NCI-H1436 (cell line): ENCODE measurements at regions not wholly inside any gene's neighbourhood (a gene's known extent, or its start where the extent isn't known, plus 50 kb on each side); places are given as distances from the start of the nearest gene placed in this dataset.
"Not testable (repeated sequence)": the region's sequence is repeated elsewhere in the genome, so short reads cannot be mapped to it uniquely, and the experiment has no call there.

ENCODE experiments used
- DNase-seq: peaks from one replicate; lab custom pipeline; 2025; lab: John Stamatoyannopoulos, UW

DNA sequence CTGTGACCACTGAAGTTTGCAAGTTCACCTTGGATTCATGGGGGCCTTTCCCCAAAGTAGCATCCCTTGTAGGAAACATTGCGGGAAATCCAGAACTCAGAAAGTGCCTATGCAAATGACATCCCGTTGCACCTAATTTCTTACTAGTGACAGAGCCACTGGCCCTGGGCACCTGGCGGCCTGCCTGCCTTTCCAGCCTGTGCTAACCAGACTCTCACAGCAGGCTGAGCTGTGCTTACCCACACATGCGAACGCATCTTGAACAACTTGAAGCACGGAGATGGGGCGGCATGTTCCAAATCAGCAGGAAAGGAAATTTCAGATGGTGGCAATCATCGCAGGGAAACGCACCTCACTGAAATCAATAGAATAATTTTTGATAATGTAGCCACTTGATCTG lies 405.8 kb downstream of the TMEM182 start:
- no peak for DNase-seq

DNA sequence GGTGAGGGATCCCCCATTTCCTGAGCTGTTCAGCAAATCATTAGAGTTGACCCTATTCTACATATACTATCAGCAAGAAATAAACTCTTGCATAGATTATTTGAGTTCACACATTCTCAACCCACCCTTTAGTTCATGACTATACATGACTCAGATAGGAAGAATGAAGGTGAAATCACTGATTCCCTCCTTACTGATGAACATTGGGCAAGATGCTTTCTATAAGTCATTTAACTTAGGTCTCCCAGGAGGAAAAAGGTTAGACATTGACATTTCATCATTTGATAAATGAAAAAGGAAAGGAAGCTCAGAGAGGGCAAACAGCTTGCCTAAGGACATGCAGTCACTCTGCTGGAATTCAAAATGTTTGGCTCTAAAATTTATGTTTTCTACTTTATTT lies 408.0 kb downstream of the TMEM182 start:
- no peak for DNase-seq

DNA sequence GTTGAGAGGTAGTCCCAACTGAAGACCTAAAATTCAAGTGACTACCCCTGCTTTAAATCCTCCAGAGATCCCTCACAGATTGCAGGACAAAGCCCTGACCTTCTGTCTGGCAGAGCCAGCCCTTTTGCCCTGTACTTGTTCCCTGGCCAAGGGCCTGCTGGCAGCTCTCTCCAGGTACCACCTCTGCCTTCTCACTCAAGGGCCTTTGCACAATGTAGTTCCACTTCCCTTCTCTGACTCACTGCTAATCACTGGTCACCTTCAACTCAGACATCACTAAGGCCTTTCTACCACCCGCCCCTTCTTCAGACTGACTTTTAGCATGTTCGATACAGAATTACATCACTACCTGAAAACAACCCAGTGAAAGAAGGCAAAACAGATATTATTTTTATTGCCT lies 411.0 kb downstream of the TMEM182 start:
- no peak for DNase-seq

DNA sequence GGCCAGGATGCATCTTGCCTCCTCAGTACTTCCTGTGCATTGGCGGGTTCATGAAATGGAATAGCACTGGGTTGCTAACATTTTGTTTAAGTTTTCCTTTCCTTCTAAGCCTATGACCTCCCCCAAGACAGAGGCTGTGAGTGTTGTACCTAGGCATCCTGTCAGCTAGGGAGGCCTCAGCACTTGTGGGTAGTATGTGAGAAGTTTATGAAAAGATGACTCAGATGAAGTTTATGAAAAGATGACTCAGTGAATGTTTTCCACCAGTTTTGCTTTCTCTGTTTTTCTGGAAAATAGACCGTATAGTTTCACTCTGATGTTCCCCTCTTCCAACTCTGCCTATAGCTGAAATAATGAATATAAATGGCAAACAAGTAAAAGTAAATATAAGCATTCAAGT lies 412.9 kb downstream of the TMEM182 start:
- DNase-seq: no peak

DNA sequence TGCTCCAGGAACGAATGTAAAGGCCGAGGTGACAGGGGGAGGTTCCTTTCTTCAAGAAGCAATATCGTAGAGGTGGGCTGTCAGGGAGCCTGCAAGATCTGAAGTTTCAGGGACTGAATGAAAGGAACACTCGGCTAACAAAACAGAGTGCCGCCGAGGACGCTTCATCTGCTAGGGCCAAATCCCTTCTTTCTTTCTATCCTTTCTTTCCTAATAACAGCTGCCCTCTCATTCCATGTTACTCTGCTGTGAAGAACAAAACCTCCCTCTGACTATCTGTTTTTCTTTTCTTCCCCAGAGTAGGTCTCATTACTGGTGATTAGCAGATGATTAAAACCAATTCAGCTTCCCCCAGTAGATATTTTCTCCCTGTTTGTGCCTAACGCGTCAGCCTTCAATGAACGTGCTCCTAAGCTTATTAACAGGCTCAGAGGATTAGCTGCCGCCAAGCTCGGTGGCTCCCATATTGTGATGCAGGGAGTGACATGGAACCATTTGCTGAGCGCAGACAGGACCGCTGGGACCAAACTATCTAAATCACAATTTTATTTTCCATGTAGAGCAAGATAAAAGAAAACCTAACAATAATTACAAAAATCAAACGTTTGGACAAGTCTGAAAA lies 414.6 kb downstream of the TMEM182 start:
- no peak for DNase-seq

DNA sequence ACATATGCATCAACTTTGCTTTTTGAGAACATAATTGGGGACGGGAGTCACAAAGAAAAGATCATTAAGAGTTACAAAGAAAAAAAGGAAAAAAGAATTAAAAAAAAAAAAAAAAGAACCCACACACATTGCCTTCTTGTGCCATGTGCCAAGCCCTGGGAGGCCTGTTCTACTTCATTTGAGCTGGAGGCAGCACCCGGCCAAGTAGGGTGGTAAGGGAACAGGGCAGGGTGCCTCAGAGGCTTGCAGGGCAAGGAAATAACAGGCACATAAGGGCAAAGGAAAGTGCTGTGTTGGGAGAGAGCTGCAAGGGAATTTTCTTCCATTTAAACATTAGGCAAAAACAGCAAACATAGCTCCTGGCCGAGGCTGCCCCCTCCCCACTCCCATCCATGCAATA lies 418.0 kb downstream of the TMEM182 start:
- DNase-seq: no peak

DNA sequence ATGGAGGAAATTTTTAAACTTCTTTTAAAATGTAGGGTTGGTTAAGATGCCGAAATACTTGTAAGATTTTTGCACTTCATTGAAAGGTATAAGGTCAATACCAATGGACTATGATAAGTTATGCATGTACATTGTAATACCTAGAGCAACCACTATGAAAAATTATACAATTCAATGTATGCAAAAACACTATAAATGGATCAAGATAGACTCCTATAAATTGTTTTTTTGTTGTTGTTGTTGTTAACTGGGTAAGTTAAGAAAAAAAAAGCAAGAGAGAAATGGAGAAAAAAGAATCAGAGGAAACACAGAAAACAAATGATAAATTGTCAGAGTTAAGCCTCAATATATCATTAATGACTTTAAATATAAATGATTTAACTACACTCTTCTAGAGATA lies 421.2 kb downstream of the TMEM182 start:
- DNase-seq: no peak

DNA sequence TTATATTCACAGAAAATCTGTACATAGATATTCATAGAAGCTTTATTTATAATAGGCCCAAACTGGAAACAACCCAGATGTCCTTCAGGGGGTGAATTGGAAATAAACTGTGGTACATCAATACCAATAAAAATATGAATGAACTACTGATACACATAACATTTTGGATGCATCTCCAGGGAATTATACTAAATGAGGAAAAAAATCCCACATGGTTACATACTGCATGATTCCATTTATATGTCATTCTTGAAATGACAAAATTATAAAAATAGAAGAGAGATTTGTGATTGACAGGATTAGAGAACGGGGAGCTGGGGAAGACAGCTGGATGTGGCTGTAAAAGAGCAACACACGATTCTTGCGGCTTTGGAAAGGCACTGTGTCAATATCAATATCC lies 435.0 kb downstream of the TMEM182 start:
- DNase-seq: no peak

DNA sequence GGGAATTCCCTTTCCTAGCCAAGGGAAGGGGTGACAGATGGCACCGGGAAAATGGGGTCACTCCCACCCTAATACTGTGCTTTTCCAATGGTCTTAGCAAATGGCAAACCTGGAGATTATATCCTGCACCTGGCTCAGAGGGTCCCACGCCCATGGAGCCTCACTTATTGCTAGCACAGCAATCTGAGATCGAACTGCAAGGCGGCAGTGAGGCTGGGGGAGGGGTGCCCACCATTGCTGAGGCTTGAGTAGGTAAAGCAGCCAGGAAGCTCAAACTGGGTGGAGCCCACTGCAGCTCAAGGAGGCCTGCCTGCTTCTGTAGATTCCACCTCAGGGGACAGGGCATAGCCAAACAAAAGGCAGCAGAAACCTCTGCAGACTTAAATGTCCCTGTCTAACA lies 438.9 kb downstream of the TMEM182 start:
- DNase-seq: not testable (repeated sequence)

DNA sequence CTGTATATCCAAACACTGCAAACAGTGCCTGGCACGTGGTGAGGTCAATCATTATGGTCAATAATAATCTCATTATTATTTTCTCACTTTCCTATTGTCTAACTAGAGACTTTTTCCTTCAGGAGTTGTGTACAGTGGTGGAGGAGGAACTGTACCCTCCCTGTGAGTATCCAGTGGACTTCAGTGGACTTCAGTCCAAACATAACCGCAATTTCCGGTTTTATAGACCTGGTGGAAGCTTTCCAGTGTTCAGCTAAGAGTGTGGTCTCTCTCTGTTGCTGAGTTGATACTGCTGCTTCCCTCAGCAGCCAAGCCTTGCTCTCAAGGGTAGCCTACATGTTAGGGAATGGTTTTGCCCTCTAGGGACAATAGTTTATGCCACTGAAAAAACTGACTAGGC lies 447.1 kb downstream of the TMEM182 start:
- no peak for DNase-seq

DNA sequence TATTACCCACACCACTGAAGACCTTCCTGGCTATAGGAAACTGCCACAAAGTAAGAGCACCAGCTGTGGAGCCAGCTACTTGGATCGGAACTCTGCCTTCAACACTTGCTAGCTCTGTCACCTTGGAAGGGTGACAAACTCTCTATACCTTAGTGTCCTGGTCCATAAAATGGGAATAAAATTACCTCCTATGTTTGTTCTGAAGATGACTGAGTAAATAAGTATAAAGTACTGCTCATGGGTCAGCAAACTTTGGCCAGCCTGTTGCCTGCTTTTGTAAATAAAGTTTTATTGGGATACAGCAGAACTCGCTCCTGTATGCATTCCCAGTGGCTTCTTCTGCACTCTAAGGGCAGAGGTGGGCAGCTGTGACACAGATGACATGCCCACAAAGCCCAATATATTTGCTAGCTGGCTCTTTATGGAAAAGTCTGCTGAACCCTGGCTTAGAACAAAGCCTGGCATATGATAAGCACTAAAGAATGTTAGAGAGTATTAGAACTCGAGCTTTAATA lies 451.3 kb downstream of the TMEM182 start:
- DNase-seq: no peak

DNA sequence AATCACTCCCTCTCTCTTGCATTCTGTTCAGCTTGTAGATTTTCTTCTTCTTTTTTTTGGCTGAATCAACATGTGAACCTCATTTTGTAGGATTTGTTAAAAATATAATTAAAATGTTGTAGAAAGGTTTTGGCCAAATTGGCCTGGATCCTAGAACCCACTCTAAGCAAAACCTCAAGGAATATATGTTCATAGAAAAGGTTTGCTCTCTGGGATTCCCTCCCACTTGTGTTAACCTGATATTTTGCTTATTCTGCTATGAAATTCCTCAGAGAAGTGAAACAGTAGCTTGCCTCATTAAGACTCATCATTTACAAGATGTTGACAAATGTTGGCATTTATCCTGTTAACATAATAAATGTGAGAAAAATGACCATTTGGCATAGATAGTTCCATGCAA lies 456.7 kb downstream of the TMEM182 start:
- DNase-seq: no peak

DNA sequence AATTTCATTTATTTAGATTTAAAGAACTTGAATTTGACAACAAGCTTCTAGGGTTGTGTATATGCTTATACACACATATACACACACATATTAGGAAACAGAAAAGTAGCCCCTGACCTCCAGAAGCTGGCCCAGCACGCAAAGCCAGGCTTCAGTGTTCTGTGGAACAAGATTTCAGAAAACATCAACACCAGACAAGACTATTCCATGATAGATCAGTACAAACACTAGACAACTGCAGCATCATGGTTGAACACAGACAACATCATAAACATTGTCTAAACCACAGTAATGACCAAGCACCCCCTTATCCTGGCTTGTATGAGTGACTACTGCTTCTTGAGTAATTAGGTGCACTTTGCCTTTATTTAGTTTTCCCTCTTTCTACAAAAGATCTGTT lies 457.6 kb downstream of the TMEM182 start:
- DNase-seq: no peak

DNA sequence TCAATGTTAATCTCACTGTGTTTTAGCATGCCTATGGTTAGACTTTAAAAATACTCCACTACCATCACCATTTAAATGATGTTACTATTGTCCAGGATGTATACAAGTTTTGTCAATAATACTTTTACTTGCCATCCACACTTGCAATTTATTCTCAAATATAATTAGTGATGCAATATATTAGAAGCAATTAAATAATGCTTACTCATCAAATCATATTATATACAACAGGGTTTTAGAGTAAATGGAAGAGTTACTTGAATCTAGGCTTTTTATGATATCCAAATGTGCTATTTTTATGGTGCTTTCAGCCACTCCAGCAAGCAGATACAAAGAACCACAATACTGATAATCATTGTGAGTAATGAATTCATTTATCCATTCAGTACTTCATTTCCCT lies 461.1 kb downstream of the TMEM182 start:
- DNase-seq: no peak

DNA sequence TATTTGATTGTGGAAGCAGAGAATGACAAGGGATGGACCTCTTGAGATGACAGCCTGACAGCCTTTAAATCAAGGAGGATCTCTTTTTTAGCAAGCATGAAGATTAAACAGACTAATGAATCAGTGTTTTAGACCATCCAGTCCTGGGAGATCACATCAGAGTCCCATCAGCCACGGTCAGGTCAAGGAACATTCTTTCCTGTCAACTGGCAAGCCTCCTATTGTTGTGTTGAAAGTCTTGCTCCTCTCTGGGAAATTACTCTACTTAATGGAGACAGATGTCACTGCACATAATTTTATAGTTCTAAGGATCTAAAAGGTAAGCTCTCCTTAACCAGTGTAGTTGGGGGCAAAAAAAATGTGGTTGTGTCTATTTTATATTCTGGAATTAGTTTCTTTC lies 469.0 kb downstream of the TMEM182 start:
- no peak for DNase-seq

DNA sequence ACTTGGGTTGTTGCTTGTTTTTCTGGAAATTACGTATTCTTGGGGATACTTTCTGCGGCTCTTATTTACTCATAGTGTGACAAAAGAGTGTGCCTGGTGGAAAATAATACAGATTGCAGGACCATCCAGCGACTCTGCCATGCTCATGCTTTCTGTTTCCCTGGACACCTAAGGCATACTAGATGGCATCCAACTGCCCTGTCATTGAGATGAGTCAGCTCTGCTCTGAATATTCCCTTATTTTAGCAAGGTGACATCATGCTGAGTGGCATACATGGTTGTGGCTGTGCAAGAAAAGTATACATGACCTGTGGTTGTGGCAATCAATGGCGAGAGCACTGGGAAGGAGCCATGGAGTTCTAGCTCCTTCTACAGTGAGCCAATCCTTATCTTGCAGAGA lies 471.0 kb downstream of the TMEM182 start:
- no peak for DNase-seq

DNA sequence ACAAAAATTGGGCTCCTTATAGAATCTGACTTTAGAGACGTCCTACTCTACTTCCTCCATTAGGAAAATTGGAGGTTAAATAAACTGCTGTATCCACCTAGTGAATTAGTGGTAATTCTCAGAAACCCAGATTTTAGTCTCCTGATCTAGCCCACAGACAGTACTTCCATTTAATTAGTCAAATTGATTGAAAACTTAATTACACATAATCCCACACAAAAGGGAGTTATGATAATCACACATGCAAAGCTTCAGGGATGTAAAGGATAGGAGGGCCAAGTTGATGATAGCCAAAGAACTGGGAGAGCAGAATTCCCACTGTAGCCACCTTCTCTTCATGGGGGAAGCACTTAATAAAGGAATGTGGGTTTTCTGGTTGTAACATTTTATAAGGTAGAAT lies 471.9 kb downstream of the TMEM182 start:
- no peak for DNase-seq

DNA sequence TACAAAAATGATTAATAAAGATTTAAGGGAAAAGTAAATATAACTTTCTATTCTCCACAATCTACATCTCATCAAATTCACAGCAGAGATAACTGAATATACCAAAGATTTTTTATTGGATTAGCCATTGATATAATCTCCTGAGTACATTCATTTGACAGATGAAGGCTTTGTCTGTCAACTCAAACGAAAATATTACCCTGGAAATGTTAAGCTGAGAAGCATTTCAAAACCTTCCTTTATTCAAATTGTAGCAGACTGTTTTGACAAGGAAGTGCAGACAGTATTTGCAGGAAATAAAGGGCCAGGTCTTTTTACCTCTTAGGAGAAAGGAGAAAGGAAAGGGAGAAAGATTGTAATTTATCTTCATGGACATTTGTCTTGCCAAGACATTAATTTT lies 473.5 kb downstream of the TMEM182 start:
- no peak for DNase-seq

DNA sequence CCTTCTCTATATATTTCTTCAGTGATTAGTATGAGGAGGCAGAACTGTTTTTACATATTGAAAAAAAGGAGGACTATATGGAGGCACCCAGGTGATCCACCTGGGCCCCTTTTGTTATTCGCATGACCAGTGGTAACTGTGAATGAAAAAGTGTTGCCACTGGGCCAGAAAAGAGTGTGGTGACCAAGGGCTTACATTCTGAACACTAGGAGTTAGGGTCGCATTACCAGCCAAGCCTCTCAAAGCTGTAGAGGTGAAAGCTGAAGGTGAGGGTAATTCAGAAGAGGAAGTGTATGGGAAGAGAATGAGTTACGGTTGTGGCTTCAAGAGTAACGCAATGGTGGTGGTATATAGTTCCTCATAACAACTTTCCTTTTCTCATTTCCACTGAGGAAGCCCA lies 487.6 kb downstream of the TMEM182 start:
- no peak for DNase-seq

DNA sequence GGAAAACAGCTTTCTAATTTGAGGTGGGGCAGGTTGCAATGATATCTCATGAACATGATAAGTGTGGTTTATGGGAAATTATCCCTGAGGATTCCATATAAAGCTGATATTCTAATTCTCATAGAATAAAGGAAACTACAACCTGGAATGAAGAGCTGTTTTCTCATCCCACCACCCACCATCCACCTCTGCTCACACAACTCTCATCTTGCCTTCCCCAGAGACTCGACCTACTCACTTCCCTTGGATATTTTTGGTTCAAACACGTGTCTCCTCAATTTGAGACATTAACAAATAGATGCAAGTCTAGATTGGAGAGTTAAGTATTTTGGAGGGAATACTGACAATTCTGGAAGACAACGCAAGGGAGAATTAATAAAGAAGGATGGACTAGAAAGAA lies 490.9 kb downstream of the TMEM182 start:
- DNase-seq: no peak

DNA sequence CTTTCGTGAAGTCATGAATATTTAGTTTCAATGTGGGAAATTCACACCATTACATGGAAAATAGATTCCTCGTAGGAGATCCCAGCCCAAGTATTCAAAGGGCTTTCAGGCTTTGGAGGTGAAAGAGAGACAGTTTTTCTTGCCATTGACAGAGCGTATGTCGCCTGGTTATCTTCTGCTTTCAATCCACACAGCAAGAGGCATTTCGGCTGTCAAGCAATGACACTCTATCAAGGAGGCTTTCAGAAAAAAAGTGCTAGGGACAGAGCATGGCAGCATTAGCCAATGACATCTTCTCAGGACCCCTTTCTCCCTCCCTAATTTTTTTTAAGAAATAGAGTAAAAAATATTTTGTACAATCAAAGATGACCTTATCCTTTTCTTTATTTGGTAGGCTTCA lies 492.8 kb downstream of the TMEM182 start:
- no peak for DNase-seq

DNA sequence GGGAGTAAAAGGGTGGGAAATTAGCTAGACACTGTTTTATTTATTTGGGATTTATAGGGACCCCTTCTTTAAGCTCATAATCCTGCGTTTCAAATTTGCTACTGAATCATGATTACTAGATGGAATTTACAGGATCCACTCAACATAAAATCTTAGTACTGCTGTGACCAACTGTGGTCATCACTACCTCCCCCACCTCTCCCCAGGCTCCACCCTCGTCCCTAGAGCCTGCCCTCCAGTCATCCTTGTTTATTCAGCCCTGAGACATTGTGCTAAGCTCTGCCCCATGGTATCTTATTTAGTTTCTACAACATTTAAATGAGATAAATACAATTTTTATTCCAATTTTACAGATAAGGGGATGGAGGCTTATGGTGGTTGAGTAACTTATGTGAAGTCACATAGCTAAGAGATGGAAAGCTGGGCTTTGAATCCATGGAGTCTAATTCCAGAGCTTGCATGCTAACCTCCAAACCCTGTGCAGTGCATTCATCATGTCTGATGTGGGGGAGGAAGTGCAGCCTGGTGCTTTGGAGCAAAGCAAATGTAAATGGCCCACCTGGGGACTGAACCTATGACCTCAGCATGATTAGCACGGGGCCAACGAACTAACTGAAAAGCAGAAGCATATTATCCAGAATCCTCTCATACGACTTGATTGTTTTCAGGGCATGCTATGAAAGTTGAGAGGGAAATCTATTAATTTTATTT lies 502.4 kb downstream of the TMEM182 start:
- no peak for DNase-seq

DNA sequence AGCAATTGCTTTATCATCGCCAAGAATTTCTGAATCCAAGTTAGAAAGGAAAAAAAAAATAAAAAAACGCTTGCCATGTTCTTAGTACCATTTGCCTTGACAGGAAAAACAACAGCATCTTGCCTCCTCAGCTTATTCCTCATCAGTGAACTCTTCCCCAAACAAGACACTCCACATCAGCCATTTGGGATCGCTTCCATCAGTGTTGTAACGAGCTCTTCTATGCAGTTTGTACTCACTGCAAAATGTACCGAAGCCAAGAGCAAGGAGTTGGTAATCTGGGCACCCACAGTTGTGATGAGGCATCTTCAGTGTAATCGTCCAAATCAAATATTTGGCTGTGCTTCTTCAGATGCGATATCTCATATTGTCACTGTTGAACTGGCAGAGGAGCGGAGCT lies 503.7 kb downstream of the TMEM182 start:
- no peak for DNase-seq
